GM21360 (cell line): ENCODE measurements at regions not wholly inside any gene's neighbourhood (a gene's known extent, or its start where the extent isn't known, plus 50 kb on each side); places are given as distances from the start of the nearest gene placed in this dataset.

Experiments used
- ATAC-seq: cut with Tn5 transposase; IDR thresholded peaks from one replicate; pipeline ENCODE4 v1.9.1; 2021; ENCODE audit warnings: mild to moderate bottlenecking, moderate library complexity; ENCODE audit not compliant: unreplicated experiment

GRCh38 chr21:43304621-43305335 lies 122.2 kb downstream of the SIK1 start:
- ATAC-seq, result no peak

- ATAC-seq, result no peak
Measured at GRCh38 chr21:43304206-43304605, 122.7 kb downstream of the SIK1 start.

- ATAC-seq, result no peak
Measured at GRCh38 chr21:43303275-43304178, 123.4 kb downstream of the SIK1 start.

GRCh38 chr21:43302769-43303168 lies 124.2 kb downstream of the SIK1 start:
- ATAC-seq, result no peak

- no peak for ATAC-seq
Measured at GRCh38 chr21:43302062-43302700, 124.8 kb downstream of the SIK1 start.

GRCh38 chr21:43301409-43302061 lies 125.4 kb downstream of the SIK1 start:
- ATAC-seq, result no peak

GRCh38 chr21:43300496-43301408 lies 126.2 kb downstream of the SIK1 start:
- ATAC-seq, result no peak

- no peak for ATAC-seq
Measured at GRCh38 chr21:43299441-43300277, 127.3 kb downstream of the SIK1 start.

- no peak for ATAC-seq
Measured at GRCh38 chr21:43298546-43299440, 128.1 kb downstream of the SIK1 start.

GRCh38 chr21:43297989-43298388 lies 128.9 kb downstream of the SIK1 start:
- no peak for ATAC-seq

- no peak for ATAC-seq
Measured at GRCh38 chr21:43297391-43297981, 128.7 kb downstream of the CRYAA start.

- no peak for ATAC-seq
Measured at GRCh38 chr21:43295066-43295958, 126.5 kb downstream of the CRYAA start.

- no peak for ATAC-seq
Measured at GRCh38 chr21:43294194-43294902, 125.5 kb downstream of the CRYAA start.

- ATAC-seq, result no peak
Measured at GRCh38 chr21:43292866-43293142, 124.0 kb downstream of the CRYAA start.

GRCh38 chr21:43292041-43292865 lies 123.4 kb downstream of the CRYAA start:
- ATAC-seq, result no peak
